HL-60 (cell line): ENCODE measurements at regions not wholly inside any gene's neighbourhood (a gene's known extent, or its start where the extent isn't known, plus 50 kb on each side); places are given as distances from the start of the nearest gene placed in this dataset.

ENCODE experiments used
- POLR2AphosphoS5 ChIP-seq: IDR thresholded peaks from 2 replicates; pipeline ENCODE4 v1.6.1; 2012; ENCODE audit warnings: low read depth
- REST ChIP-seq: IDR thresholded peaks from 2 replicates; pipeline ENCODE4 v1.6.1; 2012; ENCODE audit warnings: low read depth; ENCODE audit not compliant: insufficient replicate concordance
- TF ChIP-seq, protein P1 (sequence below): IDR thresholded peaks from one replicate; pipeline ENCODE4 v1.5.1; 2011; ENCODE audit warnings: low read length, control low read depth, inconsistent platforms; ENCODE audit not compliant: insufficient read depth

GRCh38 chr11:33618956-33619355 lies 81.7 kb downstream of the C11orf91 start:
- TF ChIP-seq, protein P1, sequence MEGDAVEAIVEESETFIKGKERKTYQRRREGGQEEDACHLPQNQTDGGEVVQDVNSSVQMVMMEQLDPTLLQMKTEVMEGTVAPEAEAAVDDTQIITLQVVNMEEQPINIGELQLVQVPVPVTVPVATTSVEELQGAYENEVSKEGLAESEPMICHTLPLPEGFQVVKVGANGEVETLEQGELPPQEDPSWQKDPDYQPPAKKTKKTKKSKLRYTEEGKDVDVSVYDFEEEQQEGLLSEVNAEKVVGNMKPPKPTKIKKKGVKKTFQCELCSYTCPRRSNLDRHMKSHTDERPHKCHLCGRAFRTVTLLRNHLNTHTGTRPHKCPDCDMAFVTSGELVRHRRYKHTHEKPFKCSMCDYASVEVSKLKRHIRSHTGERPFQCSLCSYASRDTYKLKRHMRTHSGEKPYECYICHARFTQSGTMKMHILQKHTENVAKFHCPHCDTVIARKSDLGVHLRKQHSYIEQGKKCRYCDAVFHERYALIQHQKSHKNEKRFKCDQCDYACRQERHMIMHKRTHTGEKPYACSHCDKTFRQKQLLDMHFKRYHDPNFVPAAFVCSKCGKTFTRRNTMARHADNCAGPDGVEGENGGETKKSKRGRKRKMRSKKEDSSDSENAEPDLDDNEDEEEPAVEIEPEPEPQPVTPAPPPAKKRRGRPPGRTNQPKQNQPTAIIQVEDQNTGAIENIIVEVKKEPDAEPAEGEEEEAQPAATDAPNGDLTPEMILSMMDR = no peak
- TF ChIP-seq REST (no peak), POLR2AphosphoS5 (no peak)
